GM12872 (cell line): ENCODE measurements at regions not wholly inside any gene's neighbourhood (a gene's known extent, or its start where the extent isn't known, plus 50 kb on each side); places are given as distances from the start of the nearest gene placed in this dataset.

Experiments used
- CTCF ChIP-seq: IDR thresholded peaks from 3 replicates; pipeline ENCODE4 v1.5.1; 2011; ENCODE audit warnings: low read depth, mild to moderate bottlenecking, low read length, moderate library complexity; ENCODE audit not compliant: insufficient read depth

GRCh38 chr2:121818546-121818945 is 63.1 kb downstream of the TSN start:
- TF ChIP-seq CTCF: no peak

- no peak for TF ChIP-seq CTCF
Observed at GRCh38 chr2:121819846-121820245, 64.4 kb downstream of the TSN start.

- TF ChIP-seq CTCF: no peak
Observed at GRCh38 chr2:121821476-121822158, 66.2 kb downstream of the TSN start.

GRCh38 chr2:121824264-121824663 is 68.8 kb downstream of the TSN start:
- no peak for TF ChIP-seq CTCF

- TF ChIP-seq CTCF: no peak
Observed at GRCh38 chr2:121825003-121825950, 69.8 kb downstream of the TSN start.

- no peak for TF ChIP-seq CTCF
Observed at GRCh38 chr2:121826036-121826435, 70.6 kb downstream of the TSN start.

- TF ChIP-seq CTCF: no peak
Observed at GRCh38 chr2:121828281-121828731, 72.9 kb downstream of the TSN start.
